ENCODE measurements at regions not wholly inside any gene's neighbourhood (a gene's known extent, or its start where the extent isn't known, plus 50 kb on each side); places are given as distances from the start of the nearest gene placed in this dataset.

DNA sequence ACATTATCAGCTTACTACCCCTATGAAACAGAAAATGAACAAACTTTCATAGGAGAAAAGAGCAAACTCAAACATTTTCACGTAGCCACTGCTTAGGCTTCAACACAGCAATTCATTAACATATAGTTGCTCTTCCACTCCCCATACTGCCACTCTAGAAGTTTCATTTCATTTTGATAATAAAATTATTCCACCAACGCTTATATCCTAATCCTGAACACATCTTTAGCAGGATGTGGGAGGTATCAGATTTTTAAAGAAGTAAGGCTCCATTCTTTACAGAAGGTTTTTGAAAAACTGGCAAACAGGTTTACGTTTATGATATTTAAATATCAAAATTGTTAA is 77.5 kb upstream of the ANK3 start:
- TF ChIP-seq CTCF (conservative IDR thresholded peaks at IDR 0.05; ENCODE audit: control insufficient read depth, insufficient read depth, low read depth, low read length) = no peak
- no peak overlapping the region for H3K4me3 ChIP-seq (ENCODE audit: control insufficient read depth, low read depth, low read length)
- no peak for DNase-seq (ENCODE audit: low read depth)

- no peak overlapping the region for H3K4me3 ChIP-seq (ENCODE audit: control insufficient read depth, low read depth, low read length)
- DNase-seq (ENCODE audit: low read depth) = peak; percentile 23
- TF ChIP-seq CTCF (conservative IDR thresholded peaks at IDR 0.05; ENCODE audit: control insufficient read depth, insufficient read depth, low read depth, low read length) = no peak
Observed at GRCh38 chr10:60466267-60467201, 76.9 kb upstream of the ANK3 start.

GRCh38 chr10:60465801-60466200 is 76.1 kb upstream of the ANK3 start:
- DNase-seq (ENCODE audit: low read depth) = peak; percentile 43
- TF ChIP-seq CTCF (conservative IDR thresholded peaks at IDR 0.05; ENCODE audit: control insufficient read depth, insufficient read depth, low read depth, low read length) = no peak
- H3K4me3 ChIP-seq (ENCODE audit: control insufficient read depth, low read depth, low read length) = no peak overlapping the region

- no peak for TF ChIP-seq CTCF (conservative IDR thresholded peaks at IDR 0.05; ENCODE audit: control insufficient read depth, insufficient read depth, low read depth, low read length)
- no peak overlapping the region for H3K4me3 ChIP-seq (ENCODE audit: control insufficient read depth, low read depth, low read length)
- no peak for DNase-seq (ENCODE audit: low read depth)
Observed at GRCh38 chr10:60464659-60465058, 75.0 kb upstream of the ANK3 start.

DNA sequence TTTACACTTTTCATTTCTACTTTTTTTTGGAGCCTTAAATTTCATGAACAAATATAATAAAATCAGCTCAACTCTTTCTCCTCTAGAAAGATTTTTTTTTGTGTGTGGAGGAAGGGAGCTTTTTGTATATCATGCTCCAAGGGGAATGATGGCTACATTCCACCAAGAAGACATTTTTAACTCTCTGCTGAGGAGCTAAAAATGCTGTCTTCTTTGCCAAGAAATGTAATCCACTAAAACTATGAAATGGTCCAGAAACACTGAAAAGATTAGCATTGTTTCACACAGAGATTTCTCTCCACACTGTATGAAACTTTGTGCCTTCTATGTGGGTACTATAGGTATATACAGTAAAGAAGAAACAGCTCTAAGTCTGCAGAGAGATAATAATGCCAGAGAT is 74.1 kb upstream of the ANK3 start:
- TF ChIP-seq CTCF (conservative IDR thresholded peaks at IDR 0.05; ENCODE audit: control insufficient read depth, insufficient read depth, low read depth, low read length) = no peak
- no peak for DNase-seq (ENCODE audit: low read depth)
- H3K4me3 ChIP-seq (ENCODE audit: control insufficient read depth, low read depth, low read length) = no peak overlapping the region

DNA sequence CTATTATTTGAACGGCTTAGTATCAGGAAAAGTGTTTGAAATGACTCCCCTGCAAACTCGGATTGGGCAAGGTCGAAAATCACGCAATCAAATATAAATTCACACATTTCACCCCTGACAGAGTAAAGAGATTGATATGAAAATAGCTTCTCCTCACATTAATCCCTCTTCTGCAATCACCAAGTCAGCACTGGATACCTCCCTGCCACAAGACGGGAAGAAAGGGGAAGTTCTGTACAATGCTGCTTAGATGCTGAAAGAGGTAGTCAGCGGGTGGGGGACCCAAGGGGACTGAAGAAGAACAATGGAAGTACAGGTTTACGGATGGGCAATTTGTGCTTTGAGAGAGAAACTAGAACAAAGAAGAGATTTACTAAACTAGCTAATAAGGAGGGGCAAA is 72.0 kb upstream of the ANK3 start:
- DNase-seq (ENCODE audit: low read depth) = no peak
- TF ChIP-seq CTCF (conservative IDR thresholded peaks at IDR 0.05; ENCODE audit: control insufficient read depth, insufficient read depth, low read depth, low read length) = no peak
- no peak overlapping the region for H3K4me3 ChIP-seq (ENCODE audit: control insufficient read depth, low read depth, low read length)
